Activated CD4-positive, CD25-positive, alpha-beta regulatory T cell treated with anti-CD3 and anti-CD28 coated beads, Interleukin-2, amount 50 U/mL, for 24 hours (primary cell): ENCODE measurements at regions not wholly inside any gene's neighbourhood (a gene's known extent, or its start where the extent isn't known, plus 50 kb on each side); places are given as distances from the start of the nearest gene placed in this dataset.
"Not testable (repeated sequence)": the region's sequence is repeated elsewhere in the genome, so short reads cannot be mapped to it uniquely, and the experiment has no call there.

Source experiments
- ATAC-seq, 2 donors: fragments of 150-1000 bp; cut with Tn5 transposase; one replicate each; pipeline ENCODE4 v1.10.0; 2021; ENCODE audit warnings: mild to moderate bottlenecking in 1 of 2, moderate library complexity in 1 of 2

DNA sequence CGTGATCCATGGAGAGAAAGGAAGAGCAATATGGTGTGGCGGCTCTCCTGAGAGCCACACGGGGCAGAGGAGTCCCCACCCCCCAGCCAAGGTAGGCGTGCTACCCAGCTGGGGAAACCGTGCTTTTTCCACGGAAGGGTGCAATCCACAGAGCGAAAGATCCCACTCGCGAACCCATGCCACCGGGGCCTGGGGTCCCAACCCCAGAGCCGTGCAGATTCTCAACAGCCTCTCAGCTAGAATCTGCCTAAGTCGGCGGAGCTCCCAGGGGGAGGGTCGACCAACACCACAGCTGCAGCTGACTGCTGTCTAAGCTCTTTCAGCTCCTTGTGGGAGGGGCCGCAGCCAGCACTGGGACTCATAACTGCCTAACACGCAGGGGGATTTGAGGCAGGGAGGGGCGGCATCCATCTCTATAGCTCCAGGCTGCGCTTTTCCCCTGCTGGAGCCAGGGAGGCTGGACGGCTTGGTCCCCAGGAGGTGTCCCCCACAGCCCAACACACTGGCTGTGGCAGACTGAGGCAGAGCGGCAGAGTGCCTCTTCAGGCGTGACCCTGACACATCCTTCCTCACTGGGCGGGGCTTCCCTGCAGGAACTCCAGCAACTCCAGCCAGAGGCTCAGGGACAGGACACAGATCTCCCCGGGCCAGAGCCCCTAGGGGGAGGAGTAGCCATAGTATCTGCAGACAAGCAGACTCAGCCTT lies 107.6 kb upstream of the ZBTB20 start:
- no peak for ATAC-seq

DNA sequence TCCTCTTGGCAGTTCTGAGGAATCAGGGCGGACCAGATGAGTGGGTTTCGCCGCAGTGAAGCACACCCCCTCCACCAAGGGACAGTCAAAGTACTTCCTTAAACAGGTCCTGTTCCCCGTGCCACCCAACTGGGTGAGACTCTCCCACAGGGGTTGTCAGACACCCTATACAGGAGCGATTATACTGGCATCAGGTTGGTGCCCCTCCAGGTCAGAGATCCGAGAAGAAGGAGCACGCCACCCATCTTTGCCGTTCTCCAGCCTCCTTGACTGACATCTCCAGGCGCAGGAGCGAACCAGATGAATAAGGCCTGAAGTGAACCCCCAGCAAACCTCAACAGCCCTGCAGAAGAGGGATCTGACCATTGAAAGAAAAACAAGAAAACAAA lies 108.1 kb upstream of the ZBTB20 start:
- ATAC-seq, result no peak

DNA sequence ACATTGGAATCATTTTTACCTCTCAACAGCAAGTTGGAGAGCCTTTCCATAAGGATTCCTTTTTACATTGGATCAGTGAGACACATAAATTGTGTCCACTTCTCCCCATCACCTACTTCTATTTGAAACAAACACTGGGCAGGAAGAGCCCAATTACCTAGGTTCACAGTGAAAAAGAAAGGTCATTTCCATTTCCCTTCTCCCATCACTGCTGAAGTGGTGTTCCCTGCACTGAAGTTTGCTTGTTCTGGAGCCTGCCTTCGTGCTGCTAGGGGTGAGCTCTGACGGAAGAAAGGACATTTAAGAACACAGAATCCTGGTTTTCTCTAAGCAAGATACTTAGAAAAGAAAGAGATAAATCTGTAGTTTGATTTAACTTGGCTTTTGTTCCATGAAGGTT lies 123.8 kb upstream of the ZBTB20 start:
- ATAC-seq, result no peak

DNA sequence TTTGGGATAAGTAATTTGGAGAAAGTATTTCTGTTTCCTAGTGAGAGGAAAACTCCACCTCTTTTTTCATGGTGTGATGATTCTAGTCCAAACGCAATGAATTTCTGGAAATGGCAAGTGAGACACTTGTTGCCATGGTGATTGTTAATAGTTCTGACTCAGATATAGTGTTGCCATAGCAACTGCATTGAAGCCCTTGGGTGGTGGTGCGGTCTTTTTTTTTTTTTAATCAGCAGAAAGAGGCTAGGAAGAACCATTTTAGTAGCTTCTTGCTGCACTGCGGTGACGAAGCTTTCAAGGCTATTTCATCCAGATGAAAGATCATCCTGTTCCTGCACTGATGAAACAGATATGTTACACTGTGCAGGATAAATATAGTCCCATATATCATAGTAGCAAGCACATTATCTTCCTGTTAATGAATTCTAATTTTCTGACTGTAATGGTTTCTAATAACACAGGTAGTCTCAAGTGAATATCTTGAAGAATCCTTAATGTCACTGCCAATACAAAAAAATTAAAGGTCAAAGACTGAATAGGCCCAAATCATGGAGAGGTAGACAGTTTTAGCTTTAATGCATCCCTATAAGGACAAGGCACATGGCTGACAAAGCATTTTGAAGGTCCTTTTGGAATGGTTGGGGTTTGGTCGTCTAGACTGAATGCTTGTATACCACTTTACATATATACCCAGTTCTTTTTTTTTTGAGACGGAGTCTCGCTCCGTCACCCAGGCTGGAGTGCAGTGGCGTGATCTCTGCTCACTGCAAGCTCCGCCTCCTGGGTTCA lies 125.1 kb upstream of the ZBTB20 start:
- ATAC-seq, result no peak

DNA sequence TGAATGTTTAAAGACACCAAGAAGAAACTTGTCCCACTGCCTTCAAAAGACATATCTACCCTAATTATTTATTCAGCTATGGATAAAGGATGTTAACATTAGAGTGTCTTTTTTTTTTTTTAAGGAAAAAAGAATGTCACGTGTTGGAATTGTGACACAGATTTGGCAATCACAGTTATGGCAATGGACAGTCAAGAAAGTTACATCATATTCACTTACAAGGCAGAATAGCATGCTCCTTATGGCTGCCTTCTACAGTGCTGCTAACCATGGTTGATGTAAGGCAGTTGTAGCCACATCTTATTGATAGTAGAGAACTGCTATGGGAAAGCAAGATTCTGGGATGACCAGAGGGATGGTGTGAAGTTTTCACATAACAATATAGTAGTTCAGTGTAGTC lies 128.8 kb upstream of the ZBTB20 start:
- ATAC-seq, result no peak

DNA sequence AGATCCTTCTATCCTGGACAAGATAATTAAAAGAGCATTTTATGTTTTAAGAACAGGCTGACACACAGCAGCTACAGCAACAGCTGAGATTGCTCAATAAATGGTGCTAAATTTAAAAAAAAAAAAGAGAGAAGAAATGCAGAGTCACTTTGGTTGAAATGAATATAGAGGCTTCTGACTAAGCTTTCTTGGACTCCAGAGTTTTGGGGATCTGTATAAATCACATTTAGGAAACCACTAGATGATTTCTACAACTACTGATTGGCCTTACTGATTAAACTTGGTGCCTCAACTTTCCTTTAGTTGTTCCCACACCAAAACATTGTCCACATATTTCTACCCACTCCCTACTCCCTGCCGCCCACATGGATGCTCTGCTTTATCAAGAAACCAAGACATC lies 132.9 kb upstream of the ZBTB20 start:
- ATAC-seq, result no peak

DNA sequence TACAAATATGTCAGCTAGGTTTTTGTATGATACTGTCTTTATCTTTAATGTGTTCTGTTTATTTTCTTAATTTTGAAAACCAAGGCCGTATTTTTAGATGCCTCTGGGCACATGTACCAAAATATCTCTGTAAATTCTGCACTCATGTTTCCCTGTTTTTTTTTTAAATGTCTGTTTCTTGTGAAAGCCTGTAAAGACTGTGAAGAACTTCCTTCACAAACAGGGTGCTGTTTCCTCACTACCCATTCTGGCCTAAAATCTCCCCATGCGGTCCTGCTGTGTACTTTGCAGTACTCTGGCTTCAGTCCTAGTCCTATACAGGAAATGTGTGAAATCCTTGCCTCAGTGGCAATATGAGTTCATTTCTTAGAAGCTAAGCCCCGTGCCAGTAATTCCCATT lies 133.4 kb upstream of the ZBTB20 start:
- ATAC-seq, result no peak

DNA sequence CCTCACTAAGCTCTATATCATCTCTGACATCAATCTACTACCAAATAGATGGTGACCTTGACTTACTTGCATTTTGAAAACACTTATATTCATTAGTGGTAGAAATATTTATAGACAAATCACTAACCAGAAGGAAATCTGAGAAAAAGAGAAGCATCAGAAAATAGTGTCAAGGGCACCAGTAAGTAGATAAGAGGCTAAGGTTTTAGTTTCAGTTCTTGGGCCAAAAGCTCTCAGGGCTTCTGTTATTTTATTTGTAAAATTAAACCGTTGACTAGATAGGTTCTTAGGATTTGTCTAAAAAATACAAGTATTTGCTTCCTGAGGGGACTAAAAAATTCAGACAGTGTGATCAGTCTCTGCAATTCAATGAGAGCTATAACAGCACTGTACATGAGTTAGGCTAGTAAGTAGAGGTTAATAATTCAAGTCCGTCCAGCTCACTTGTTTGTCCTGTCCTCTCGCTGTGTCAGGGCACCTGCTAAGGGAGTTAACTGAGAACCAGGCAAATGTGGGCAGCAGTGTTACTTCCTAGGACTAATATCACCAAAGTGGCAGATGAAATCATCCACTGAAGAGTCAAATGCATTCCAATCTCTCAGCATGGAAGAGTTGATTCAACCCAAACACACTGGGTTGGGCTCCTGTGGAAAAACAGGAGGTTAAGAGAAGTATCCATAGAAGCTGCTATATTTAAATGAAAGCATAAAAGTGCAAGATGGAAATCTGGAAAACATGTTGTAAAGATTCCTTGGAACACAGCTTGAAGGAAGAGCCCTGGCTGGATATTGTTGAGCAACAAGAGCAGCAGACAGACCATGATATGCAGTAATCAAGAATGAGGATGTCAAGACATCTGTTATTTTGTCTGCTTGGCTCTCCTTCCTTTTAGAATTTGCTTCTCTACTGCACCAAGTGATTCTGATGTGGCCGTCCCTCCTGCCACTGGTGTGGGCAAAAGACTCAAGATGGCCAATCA lies 134.9 kb upstream of the ZBTB20 start:
- ATAC-seq, result no peak

DNA sequence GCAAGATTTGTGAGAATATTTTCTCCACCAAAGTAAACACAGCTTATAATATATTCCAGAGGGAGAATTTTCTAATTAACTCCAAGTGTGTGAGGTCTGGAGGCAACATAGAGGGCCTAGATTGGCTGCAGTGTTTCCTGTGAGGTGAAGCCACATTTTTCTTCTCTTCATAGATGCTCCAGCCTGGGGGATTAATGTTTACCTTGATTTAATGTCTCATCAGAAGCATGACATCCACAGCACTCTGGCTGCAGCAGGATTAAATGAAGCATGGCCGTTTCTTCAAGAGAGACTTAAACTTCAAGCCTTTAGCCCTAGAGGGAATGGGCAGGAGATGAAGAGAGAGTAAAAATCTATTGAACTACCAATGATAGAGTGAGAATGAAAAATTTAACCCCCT lies 137.9 kb upstream of the ZBTB20 start:
- ATAC-seq, result no peak

DNA sequence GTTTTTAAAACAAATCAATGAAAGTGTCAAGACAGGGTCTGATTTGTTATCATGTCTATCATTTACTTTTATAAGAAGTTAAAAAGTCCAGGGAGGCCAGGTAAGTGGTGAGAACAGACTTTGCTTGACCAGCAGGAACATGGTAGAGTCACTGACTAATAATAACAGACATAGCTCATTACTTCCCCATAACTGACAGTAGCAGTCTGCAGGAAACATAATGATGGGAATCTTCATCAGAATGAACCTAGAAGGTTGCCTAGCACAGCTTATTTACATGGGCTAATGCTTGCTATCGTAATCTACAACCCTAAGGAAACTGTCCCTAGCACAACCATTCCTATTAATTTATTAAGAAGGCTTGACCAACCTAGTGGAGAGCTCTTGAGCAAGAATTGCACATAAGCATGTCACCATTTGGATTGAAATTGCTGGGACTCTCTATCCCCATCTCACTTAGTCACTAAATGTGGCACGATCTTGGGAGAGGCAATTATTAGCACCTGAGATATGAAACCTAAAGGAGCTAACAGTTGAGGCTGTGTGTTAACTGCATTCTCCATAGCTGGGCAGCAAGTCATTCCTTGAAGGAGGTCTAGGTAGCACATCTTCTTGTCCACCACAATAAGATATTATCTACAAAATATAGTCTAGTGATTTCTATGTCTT lies 139.6 kb upstream of the ZBTB20 start:
- no peak for ATAC-seq

DNA sequence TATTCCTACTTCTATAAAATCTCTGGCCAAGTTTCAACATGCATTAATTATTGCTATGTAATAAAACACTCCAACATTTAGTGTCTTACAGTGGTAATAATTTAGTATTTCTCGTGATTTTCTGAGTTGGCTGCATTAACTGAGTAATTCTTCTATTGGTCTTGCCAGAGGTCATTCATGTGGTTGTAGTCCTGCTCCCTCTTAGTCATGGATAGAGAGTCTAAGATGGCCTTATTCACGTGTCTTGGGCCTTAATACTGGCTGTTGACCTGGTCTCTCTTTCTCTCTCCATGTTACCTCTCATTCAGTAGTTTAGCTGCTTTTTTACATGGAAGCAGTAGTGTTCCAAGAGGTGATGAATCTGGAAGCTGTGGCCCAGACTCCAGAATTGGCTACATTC lies 140.1 kb upstream of the ZBTB20 start:
- ATAC-seq, result no peak

DNA sequence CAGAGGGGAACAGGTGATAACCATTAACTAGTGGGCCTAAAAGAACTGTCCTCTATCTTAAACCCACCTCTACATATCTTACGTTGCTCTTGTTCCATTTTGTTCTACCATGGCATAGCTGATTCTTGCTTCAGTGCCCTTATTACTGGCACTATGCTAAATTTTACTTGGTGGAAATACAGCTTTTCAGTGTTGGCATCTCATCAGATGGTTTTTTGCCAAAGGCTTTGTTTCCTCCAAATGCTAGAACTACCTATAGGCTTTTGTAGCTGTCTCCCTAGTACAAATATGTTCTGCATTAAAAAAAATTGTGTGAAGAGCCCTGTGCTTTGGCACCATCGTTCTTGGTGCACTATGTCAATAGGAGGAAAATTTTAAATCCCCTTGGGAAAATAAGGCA lies 145.0 kb upstream of the ZBTB20 start:
- no peak for ATAC-seq

DNA sequence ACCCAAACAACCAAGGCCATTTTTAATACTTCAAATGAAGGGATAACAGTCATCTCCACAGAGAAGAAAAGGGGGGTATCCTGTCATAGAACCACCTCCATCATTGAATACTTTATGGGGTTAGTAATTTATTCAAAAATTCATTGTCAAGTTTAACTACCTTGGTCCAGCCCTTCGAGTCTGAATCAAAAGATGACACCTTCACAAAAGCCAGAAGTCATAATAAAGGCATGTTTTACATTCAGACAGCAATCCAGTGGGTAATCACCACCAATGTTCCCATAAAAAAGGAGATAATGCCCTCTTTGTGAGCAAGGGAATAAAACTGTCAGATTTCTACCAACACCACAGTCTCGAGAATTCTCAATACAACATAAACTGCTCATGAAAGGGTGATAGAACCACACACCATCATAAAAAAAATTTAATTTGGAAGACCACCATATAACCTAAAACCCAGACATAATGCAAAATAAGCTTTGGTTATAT lies 145.6 kb upstream of the ZBTB20 start:
- no peak for ATAC-seq

DNA sequence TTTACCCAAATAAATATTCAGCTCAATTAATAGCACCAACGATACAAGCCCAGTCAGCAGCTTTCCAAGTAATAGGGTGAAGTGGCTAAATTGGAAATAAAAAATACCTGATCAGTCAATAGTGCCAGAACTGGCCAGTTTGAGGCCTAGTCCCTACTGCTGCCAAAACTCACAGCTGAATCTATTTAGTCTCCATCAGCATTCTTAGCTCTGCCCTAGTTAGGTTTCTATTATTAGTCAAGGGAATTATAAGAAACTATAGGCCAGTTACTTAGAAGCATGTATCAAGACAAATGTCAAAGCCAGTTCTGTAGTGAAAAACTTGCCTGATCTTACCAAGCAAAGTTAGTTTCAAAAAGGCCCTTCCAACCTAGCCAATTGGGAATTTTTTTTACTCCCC lies 146.2 kb upstream of the ZBTB20 start:
- ATAC-seq, result no peak

DNA sequence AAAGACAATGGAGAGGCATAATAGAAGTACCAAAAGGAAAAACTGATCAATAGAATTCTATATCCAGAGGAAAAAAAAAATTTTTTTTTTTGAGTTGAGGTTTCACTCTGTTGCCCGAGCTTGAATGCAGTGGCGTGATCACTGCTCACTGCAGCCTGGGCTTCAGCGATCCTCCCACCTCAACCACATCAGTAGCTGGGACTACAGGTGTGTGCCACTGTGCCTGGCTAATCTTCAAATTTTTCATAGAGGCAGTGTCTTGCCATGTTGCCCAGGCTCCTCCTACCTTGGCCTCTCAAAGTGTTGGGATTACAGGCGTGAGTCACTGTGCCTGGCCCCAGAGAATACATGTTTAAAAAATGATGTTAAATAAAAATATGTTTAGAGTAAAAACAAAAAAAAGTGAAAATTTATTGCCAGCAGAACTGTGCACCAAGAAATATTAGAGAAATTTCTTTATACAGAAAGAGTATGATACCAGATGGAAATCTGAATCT lies 154.3 kb upstream of the ZBTB20 start:
- no peak for ATAC-seq

DNA sequence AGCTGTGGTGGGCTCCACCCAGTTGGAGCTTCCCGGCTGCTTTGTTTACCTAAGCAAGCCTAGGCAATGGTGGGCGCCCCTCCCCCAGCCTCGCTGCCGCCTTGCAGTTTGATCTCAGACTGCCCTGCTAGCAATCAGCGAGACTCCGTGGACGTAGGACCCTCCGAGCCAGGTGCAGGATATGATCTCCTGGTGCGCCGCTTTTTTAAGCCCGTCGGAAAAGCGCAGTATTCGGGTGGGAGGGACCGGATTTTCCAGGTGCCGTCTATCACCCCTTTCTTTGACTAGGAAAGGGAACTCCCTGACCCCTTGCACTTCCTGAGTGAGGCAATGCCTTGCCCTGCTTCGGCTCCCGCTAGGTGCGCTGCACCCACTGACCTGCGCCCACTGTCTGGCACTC lies 170.9 kb upstream of the ZBTB20 start:
- ATAC-seq, result not testable (repeated sequence)

DNA sequence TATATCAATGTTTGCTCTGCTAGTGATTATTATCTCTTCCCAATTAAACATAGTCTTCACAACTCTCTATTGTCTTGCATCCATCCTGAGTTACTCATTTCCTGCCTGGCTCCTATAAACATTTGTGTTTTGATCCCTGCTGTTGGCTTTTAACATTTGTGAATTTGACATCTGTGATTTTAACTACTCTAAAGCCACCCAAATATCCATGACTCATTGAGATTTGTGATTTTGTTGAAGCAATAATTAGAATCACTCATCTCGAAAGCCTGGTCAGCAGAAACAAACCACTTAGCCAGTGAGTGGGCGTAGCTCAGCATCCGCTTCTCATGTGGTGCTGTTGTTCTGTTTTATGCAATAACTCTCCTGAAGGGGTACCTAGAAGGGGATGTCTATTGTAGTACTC lies 174.3 kb upstream of the ZBTB20 start:
- ATAC-seq, result no peak

DNA sequence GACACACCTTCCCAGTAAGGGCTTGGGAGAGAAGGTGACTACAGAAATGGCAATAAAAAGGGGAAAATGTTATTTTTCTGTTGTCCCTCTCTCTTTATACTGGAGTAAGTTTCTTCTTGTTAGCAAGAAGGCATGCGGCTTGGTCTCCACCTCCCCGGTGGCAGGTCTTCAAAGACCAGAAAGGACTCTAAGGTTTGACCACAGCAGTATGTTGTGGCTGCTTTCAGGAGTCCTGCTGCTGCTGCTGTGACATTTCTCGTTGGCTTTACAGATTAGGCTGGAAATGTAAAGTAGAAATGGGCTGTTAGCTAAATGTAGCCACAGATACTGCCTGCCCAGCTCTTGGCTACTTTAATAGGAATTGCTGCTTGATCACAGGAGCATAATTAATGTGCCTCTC lies 175.8 kb upstream of the ZBTB20 start:
- ATAC-seq, result no peak

DNA sequence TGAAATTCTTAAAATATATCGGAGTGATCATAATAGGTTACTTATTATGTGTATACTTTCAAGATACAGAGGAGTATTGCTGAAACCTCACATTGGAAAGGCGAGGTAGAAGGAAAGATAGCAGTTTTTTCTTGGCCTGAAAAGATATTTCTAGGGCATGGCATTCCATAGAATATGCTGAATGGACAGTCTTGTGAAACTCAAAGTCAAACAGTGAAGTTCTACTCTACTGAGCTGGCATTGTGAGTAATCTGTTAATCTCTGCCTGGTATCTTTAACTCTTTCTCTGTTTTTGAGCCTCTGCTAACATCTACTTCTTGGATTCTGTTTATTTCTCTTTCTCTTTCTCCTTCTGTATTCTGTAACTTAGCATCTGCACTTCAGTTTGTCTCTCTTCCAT lies 176.3 kb upstream of the ZBTB20 start:
- no peak for ATAC-seq

DNA sequence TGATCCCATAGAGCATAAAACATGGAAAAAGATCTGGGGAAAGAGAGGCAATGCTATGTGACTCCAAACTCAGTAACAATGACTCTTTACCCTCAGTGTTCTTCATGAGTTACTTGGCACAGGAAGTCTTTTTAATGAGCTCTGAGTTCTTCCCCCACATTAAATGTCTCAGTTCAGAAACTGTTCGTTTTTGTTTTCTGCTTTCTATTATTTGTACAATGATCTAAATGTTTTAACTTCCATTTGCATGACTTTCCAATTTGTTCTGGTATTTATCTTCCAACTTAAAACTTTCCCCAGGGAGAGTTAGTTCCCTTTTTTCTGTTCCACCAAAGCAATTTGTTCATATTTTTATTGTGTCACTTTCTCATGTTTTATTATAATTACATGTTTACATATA lies 177.0 kb upstream of the ZBTB20 start:
- no peak for ATAC-seq

DNA sequence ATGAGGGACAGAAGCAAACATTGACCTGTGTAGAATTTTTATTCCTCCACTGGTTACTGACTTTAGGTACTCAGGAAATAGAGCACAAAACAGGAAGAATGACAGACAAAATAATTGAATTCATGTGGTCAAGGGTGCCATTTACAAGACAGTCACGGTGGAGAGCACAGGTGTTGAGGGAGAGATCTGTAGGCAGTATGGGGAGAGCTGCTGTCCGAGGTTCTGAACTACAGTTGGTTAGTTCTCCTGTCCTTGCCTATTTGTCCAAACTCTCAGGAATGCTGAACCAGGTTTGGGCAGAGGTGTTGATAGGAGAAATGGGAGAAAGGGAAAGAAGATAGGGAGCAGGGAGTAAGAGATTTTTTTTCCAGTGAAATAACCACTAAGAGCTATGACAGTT lies 178.5 kb upstream of the ZBTB20 start:
- ATAC-seq, result no peak

DNA sequence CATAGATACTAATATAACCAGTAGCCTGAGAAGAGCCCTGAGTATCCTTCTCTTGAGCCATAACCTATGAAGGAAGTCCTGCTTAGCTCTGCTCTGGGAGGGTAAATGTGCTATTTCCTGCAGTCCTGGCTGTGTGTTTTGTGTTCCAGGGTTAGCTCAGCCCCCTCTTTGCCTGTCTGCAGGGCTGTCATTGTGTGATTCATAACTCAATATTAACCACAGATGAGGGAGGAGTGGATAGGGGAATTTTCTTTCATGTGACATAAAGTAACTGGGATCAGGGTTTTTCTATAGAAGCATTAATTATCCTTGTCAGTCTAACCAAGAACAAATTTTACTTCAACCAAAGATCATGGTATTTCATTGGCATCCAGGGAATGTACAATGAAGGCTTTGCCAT lies 183.3 kb upstream of the ZBTB20 start:
- ATAC-seq, result no peak

DNA sequence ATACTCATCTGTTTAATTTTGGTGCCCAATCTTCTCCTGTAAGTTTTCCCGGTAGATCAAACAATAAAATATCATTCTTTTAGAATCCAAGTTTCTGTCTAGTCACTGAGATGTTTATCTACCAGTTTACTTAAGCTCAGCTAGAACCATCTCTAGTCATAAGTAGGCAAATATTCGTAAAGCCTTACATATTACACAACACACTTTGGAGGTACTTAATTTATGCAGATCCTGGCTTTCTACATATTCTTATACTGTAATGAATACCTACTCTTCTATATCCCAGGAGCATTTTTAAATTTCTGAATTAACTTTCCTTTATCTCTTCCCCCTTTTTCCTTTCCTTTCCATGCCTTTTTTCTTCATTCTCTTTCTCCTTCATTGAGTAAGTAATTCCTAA lies 185.9 kb upstream of the ZBTB20 start:
- no peak for ATAC-seq
